Stimulated activated CD8-positive, alpha-beta memory T cell treated with anti-CD3 and anti-CD28 coated beads, Interleukin-15, amount 100 ng/mL, for 48 hours (primary cell): ENCODE measurements at regions not wholly inside any gene's neighbourhood (a gene's known extent, or its start where the extent isn't known, plus 50 kb on each side); places are given as distances from the start of the nearest gene placed in this dataset.

Experiments used
- DNase-seq, 2 donors: peaks; one replicate each; pipeline ENCODE4 v3.0.0-alpha.2; 2020; ENCODE audit warnings: low read depth in 2 of 2

GRCh38 chr2:21501376-21502027, 377.7 kb downstream of the TDRD15 start:
- DNase-seq: no peak

- no peak for DNase-seq
Measured at GRCh38 chr2:21515903-21516302, 392.1 kb downstream of the TDRD15 start.

- no peak for DNase-seq
Measured at GRCh38 chr2:21519412-21519811, 395.6 kb downstream of the TDRD15 start.

GRCh38 chr2:21519821-21520220, 396.1 kb downstream of the TDRD15 start:
- DNase-seq: no peak

GRCh38 chr2:21535826-21536225, 412.1 kb downstream of the TDRD15 start:
- no peak for DNase-seq

GRCh38 chr2:21539685-21540084, 415.9 kb downstream of the TDRD15 start:
- DNase-seq: no peak

GRCh38 chr2:21543630-21544029, 419.9 kb downstream of the TDRD15 start:
- DNase-seq: no peak

GRCh38 chr2:21544392-21544791, 420.6 kb downstream of the TDRD15 start:
- no peak for DNase-seq

GRCh38 chr2:21552981-21553380, 429.2 kb downstream of the TDRD15 start:
- DNase-seq: no peak

GRCh38 chr2:21559351-21559750, 435.6 kb downstream of the TDRD15 start:
- DNase-seq: no peak

- no peak for DNase-seq
Measured at GRCh38 chr2:21561965-21562364, 438.2 kb downstream of the TDRD15 start.

GRCh38 chr2:21567395-21567794, 443.6 kb downstream of the TDRD15 start:
- no peak for DNase-seq

GRCh38 chr2:21571686-21572085, 447.9 kb downstream of the TDRD15 start:
- DNase-seq: no peak

GRCh38 chr2:21580391-21580790, 456.6 kb downstream of the TDRD15 start:
- no peak for DNase-seq

GRCh38 chr2:21585881-21586280, 462.1 kb downstream of the TDRD15 start:
- DNase-seq: no peak

- no peak for DNase-seq
Measured at GRCh38 chr2:21590026-21590690, 466.4 kb downstream of the TDRD15 start.

GRCh38 chr2:21591926-21592325, 468.2 kb downstream of the TDRD15 start:
- no peak for DNase-seq

GRCh38 chr2:21599417-21599816, 475.6 kb downstream of the TDRD15 start:
- DNase-seq: no peak

- no peak for DNase-seq
Measured at GRCh38 chr2:21602789-21603188, 479.0 kb downstream of the TDRD15 start.

GRCh38 chr2:21607572-21607971, 483.8 kb downstream of the TDRD15 start:
- no peak for DNase-seq

- no peak for DNase-seq
Measured at GRCh38 chr2:21610304-21610703, 486.5 kb downstream of the TDRD15 start.

- no peak for DNase-seq
Measured at GRCh38 chr2:21617885-21618434, 494.2 kb downstream of the TDRD15 start.

- DNase-seq: no peak
Measured at GRCh38 chr2:21620771-21621170, 497.0 kb downstream of the TDRD15 start.
